Daoy (cell line): ENCODE measurements at regions not wholly inside any gene's neighbourhood (a gene's known extent, or its start where the extent isn't known, plus 50 kb on each side); places are given as distances from the start of the nearest gene placed in this dataset.
A peak's percentile ranks its signal among the peaks of the same experiment; 100 is the strongest.
"Not testable (repeated sequence)": the region's sequence is repeated elsewhere in the genome, so short reads cannot be mapped to it uniquely, and the experiment has no call there.

Experiments used
- DNase-seq: peaks from one replicate; pipeline ENCODE4 v3.0.0-alpha.2; 2015; ENCODE audit warnings: low read depth

- no peak for DNase-seq
These were observed 142.9 kb downstream of the TFAP2B start for GRCh38 chr6:50961611-50962010.

GRCh38 chr6:50962213-50962759 lies 143.6 kb downstream of the TFAP2B start:
- DNase-seq, result no peak

GRCh38 chr6:50963952-50964351 lies 145.3 kb downstream of the TFAP2B start:
- DNase-seq, result no peak

- no peak for DNase-seq
These were observed 146.8 kb downstream of the TFAP2B start for GRCh38 chr6:50965495-50965894.

- no peak for DNase-seq
These were observed 147.9 kb downstream of the TFAP2B start for GRCh38 chr6:50966532-50966931.

- no peak for DNase-seq
These were observed 148.3 kb downstream of the TFAP2B start for GRCh38 chr6:50966986-50967385.

GRCh38 chr6:50968246-50968645 lies 149.6 kb downstream of the TFAP2B start:
- DNase-seq, result not testable (repeated sequence)

GRCh38 chr6:50970908-50971307 lies 152.2 kb downstream of the TFAP2B start:
- DNase-seq, result no peak

GRCh38 chr6:50973464-50973863 lies 154.8 kb downstream of the TFAP2B start:
- DNase-seq, result no peak

- no peak for DNase-seq
These were observed 155.6 kb downstream of the TFAP2B start for GRCh38 chr6:50974319-50974718.

GRCh38 chr6:50975216-50975615 lies 156.5 kb downstream of the TFAP2B start:
- DNase-seq, result no peak

GRCh38 chr6:50976907-50977306 lies 158.2 kb downstream of the TFAP2B start:
- no peak for DNase-seq

- no peak for DNase-seq
These were observed 159.1 kb downstream of the TFAP2B start for GRCh38 chr6:50977796-50978195.

GRCh38 chr6:50978380-50979170 lies 159.9 kb downstream of the TFAP2B start:
- DNase-seq, result no peak

GRCh38 chr6:50979171-50979525 lies 160.5 kb downstream of the TFAP2B start:
- no peak for DNase-seq

- DNase-seq, result no peak
These were observed 165.5 kb downstream of the TFAP2B start for GRCh38 chr6:50984135-50984534.

- no peak for DNase-seq
These were observed 167.6 kb downstream of the TFAP2B start for GRCh38 chr6:50986319-50986718.

- DNase-seq, result no peak
These were observed 170.5 kb downstream of the TFAP2B start for GRCh38 chr6:50989123-50989522.

GRCh38 chr6:50990750-50991446 lies 172.2 kb downstream of the TFAP2B start:
- DNase-seq, result peak; percentile 52

- no peak for DNase-seq
These were observed 173.6 kb downstream of the TFAP2B start for GRCh38 chr6:50992232-50992631.

- DNase-seq, result no peak
These were observed 174.3 kb downstream of the TFAP2B start for GRCh38 chr6:50992704-50993625.
